ENCODE measurements at regions not wholly inside any gene's neighbourhood (a gene's known extent, or its start where the extent isn't known, plus 50 kb on each side); places are given as distances from the start of the nearest gene placed in this dataset.

- TF ChIP-seq, protein P1, sequence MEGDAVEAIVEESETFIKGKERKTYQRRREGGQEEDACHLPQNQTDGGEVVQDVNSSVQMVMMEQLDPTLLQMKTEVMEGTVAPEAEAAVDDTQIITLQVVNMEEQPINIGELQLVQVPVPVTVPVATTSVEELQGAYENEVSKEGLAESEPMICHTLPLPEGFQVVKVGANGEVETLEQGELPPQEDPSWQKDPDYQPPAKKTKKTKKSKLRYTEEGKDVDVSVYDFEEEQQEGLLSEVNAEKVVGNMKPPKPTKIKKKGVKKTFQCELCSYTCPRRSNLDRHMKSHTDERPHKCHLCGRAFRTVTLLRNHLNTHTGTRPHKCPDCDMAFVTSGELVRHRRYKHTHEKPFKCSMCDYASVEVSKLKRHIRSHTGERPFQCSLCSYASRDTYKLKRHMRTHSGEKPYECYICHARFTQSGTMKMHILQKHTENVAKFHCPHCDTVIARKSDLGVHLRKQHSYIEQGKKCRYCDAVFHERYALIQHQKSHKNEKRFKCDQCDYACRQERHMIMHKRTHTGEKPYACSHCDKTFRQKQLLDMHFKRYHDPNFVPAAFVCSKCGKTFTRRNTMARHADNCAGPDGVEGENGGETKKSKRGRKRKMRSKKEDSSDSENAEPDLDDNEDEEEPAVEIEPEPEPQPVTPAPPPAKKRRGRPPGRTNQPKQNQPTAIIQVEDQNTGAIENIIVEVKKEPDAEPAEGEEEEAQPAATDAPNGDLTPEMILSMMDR (IDR thresholded peaks at IDR 0.05) = no peak
- TF ChIP-seq NR3C1 (CRISPR knock-in tag; conservative IDR thresholded peaks at IDR 0.05; ENCODE audit: low read depth) = no peak
These were observed 156.1 kb upstream of the TRIM24 start for GRCh38 chr7:138304071-138304320.
